GM23338 (cell line): ENCODE measurements at regions not wholly inside any gene's neighbourhood (a gene's known extent, or its start where the extent isn't known, plus 50 kb on each side); places are given as distances from the start of the nearest gene placed in this dataset.

Experiments
- ATAC-seq: fragments of 200-7000 bp; cut with Tn5 transposase; 3 replicates; pipeline ENCODE4 v1.9.1; 2020
- DNase-seq: peaks from one replicate; pipeline ENCODE4 v3.0.0-alpha.2; 2015; ENCODE audit warnings: low spot score
- H2AFZ ChIP-seq: fragments of 200-600 bp; sonication (generic); 2 replicates; pipeline ENCODE4 v1.8.0; 2016; ENCODE audit warnings: antibody characterized with exemption, mild to moderate bottlenecking, moderate library complexity
- H3F3A ChIP-seq: fragments of 200-600 bp; sonication (generic); replicated peaks from 2 replicates; pipeline ENCODE4 v1.8.0; 2017; ENCODE audit warnings: antibody characterized with exemption, mixed run types, low read depth
- H3K27ac ChIP-seq: fragments of 200-600 bp; sonication (generic); 2 replicates; pipeline ENCODE4 v1.6.1; 2016; ENCODE audit warnings: low read depth
- H3K27me3 ChIP-seq: fragments of 200-600 bp; sonication (generic); 2 replicates; pipeline ENCODE4 v1.8.0; 2016; ENCODE audit warnings: mild to moderate bottlenecking, mixed run types, moderate library complexity; ENCODE audit not compliant: insufficient read depth
- H3K36me3 ChIP-seq: fragments of 200-600 bp; sonication (generic); 2 replicates; pipeline ENCODE4 v1.8.0; 2016; ENCODE audit warnings: mild to moderate bottlenecking; ENCODE audit not compliant: insufficient read depth
- H3K4me1 ChIP-seq: fragments of 200-600 bp; sonication (generic); 2 replicates; pipeline ENCODE4 v1.8.0; 2016; ENCODE audit warnings: mild to moderate bottlenecking, moderate library complexity; ENCODE audit not compliant: insufficient read depth
- H3K4me2 ChIP-seq: fragments of 200-600 bp; sonication (generic); 2 replicates; pipeline ENCODE4 v1.7.1; 2017; ENCODE audit warnings: mixed run types
- H3K4me3 ChIP-seq: fragments of 200-600 bp; sonication (generic); 2 replicates; pipeline ENCODE4 v1.6.1; 2016; ENCODE audit warnings: mixed run types
- H3K79me2 ChIP-seq: fragments of 200-600 bp; sonication (generic); replicated peaks from 2 replicates; pipeline ENCODE4 v1.8.0; 2017; ENCODE audit warnings: mild to moderate bottlenecking; ENCODE audit not compliant: insufficient read depth
- H3K9me2 ChIP-seq: fragments of 200-600 bp; sonication (generic); 2 replicates; pipeline ENCODE4 v1.8.0; 2017; ENCODE audit not compliant: insufficient read depth
- H4K20me1 ChIP-seq: fragments of 200-600 bp; sonication (generic); replicated peaks from 2 replicates; pipeline ENCODE4 v1.8.0; 2017; ENCODE audit warnings: mild to moderate bottlenecking; ENCODE audit not compliant: insufficient read depth
- H3K27ac Mint-ChIP-seq: 2 replicates; pipeline ENCODE4 v1.8.0; 2020; ENCODE audit warnings: inconsistent platforms, mild to moderate bottlenecking, moderate library complexity, mixed read lengths
- H3K27me3 Mint-ChIP-seq: 3 replicates; pipeline ENCODE4 v1.8.0; 2022; ENCODE audit warnings: low read depth, mild to moderate bottlenecking, moderate library complexity, mixed read lengths, inconsistent platforms; ENCODE audit not compliant: insufficient read depth, poor library complexity
- H3K36me3 Mint-ChIP-seq: 3 replicates; pipeline ENCODE4 v1.8.0; 2021; ENCODE audit warnings: low read depth, mild to moderate bottlenecking, inconsistent platforms, moderate library complexity, mixed read lengths
- H3K4me1 Mint-ChIP-seq: 3 replicates; pipeline ENCODE4 v1.8.0; 2020; ENCODE audit warnings: mild to moderate bottlenecking, inconsistent platforms, mixed read lengths
- H3K4me3 Mint-ChIP-seq: 3 replicates; pipeline ENCODE4 v1.8.0; 2021; ENCODE audit warnings: moderate library complexity, mild to moderate bottlenecking, inconsistent platforms, mixed read lengths
- H3K9me3 Mint-ChIP-seq: 3 replicates; pipeline ENCODE4 v1.8.0; 2020; ENCODE audit warnings: moderate library complexity, mild to moderate bottlenecking, inconsistent platforms, mixed read lengths
- CREB1 ChIP-seq: fragments of 250-450 bp; sonication (Bioruptor Pico); IDR thresholded peaks from 2 replicates; pipeline ENCODE4 v1.5.0; 2020; ENCODE audit warnings: low read depth, mild to moderate bottlenecking, moderate library complexity
- EZH2 ChIP-seq: fragments of 200-600 bp; sonication (generic); IDR thresholded peaks from one replicate; pipeline ENCODE4 v1.8.0; 2017; ENCODE audit warnings: antibody characterized with exemption, mild to moderate bottlenecking, low read depth; ENCODE audit not compliant: unreplicated experiment
- EZH2phosphoT487 ChIP-seq: fragments of 200-600 bp; sonication (generic); IDR thresholded peaks from one replicate; pipeline ENCODE4 v1.8.1; 2018; ENCODE audit warnings: antibody characterized with exemption; ENCODE audit not compliant: unreplicated experiment
- JUNB ChIP-seq: IDR thresholded peaks from one replicate; pipeline ENCODE4 v1.6.1; 2016; ENCODE audit warnings: antibody characterized with exemption; ENCODE audit not compliant: unreplicated experiment
- NANOG ChIP-seq: IDR thresholded peaks from 2 replicates; pipeline ENCODE4 v1.6.1; 2016; ENCODE audit warnings: antibody characterized with exemption, borderline replicate concordance
- POLR2AphosphoS5 ChIP-seq: IDR thresholded peaks from 2 replicates; pipeline ENCODE4 v1.6.1; 2016; ENCODE audit warnings: antibody characterized with exemption, low read depth
- STAT1 ChIP-seq: IDR thresholded peaks from one replicate; pipeline ENCODE4 v1.6.1; 2016; ENCODE audit warnings: antibody characterized with exemption; ENCODE audit not compliant: unreplicated experiment
- ZNF114 ChIP-seq: fragments of 250-450 bp; sonication (Bioruptor Pico); IDR thresholded peaks from 2 replicates; pipeline ENCODE4 v1.5.0; 2020; ENCODE audit warnings: mild to moderate bottlenecking, moderate library complexity
- ZNF331 ChIP-seq: fragments of 250-450 bp; sonication (Bioruptor Pico); IDR thresholded peaks from 2 replicates; pipeline ENCODE4 v1.5.0; 2020; ENCODE audit warnings: low read depth, mild to moderate bottlenecking, moderate library complexity
- TF ChIP-seq, protein P1 (sequence below), 2 experiments: fragments of 200-600 bp in 1 of 2; sonication (generic) in 1 of 2; conservative IDR thresholded peaks; 2 replicates each; pipeline versions ENCODE4 v1.5.1 to v1.6.1; 2016 to 2017; ENCODE audit warnings: antibody characterized with exemption in 2 of 2, low read depth in 2 of 2, mild to moderate bottlenecking in 2 of 2, moderate library complexity in 1 of 2
- TF ChIP-seq, protein P2 (sequence below): IDR thresholded peaks from one replicate; pipeline ENCODE4 v1.6.1; 2018; ENCODE audit warnings: antibody characterized with exemption; ENCODE audit not compliant: unreplicated experiment
- TF ChIP-seq, protein P3 (sequence below): fragments of 250-450 bp; sonication (Bioruptor Pico); IDR thresholded peaks from 2 replicates; pipeline ENCODE4 v1.5.0; 2020; ENCODE audit warnings: mild to moderate bottlenecking, moderate library complexity
- TF ChIP-seq, protein P4 (sequence below): IDR thresholded peaks from 2 replicates; pipeline ENCODE4 v1.6.1; 2016; ENCODE audit warnings: antibody characterized with exemption

DNA sequence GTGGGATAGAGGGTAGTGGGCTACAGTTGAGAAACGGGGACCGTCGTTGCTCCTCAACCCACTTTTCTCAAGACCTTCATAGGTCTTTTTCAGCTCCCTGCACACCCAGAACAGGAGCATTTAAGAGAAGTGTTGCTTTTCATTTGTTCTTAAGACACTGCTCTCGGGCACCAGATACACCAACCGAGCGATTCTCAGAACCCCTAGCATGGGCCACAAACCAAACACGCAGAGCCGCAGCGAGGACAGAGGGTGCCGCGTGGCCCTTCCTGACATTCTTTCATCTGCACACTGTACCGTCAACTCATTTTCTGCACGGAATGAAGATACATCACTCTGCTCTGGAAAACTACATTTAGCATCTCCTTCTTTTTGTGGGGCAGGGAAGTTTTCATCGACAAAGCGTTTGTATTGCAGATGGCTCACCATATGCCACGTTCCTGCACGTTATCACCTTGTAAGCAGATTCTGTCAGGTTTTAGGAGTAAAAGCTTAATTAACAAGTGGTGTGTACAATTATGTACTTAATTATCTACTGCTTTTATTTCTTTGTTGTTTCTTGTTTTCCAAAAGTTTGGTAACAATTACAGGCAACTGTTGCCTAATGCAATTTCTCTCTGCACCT is 70.4 kb upstream of the MLN start:
- 0 out of 2 replicates have a peak, but pooled peaks cover 4% of the 10 kb centered on the region for H3K9me2 ChIP-seq
- Mint-ChIP-seq H3K27ac (no peak overlapping the region), H3K9me3 (no peaks in the 10 kb centered on the region), H3K4me3 (no peak overlapping the region), H3K27me3 (peaks cover 4% of the 10 kb centered on the region), H3K4me1 (peaks cover 26% of the 10 kb centered on the region), H3K36me3 (no peaks in the 10 kb centered on the region)
- H3K79me2 ChIP-seq: no peaks in the 10 kb centered on the region
- H3K27me3 ChIP-seq: no peaks in the 10 kb centered on the region
- no peaks in the 10 kb centered on the region for H3F3A ChIP-seq
- H2AFZ ChIP-seq: no peak overlapping the region
- H4K20me1 ChIP-seq: no peaks in the 10 kb centered on the region
- H3K36me3 ChIP-seq: no peaks in the 10 kb centered on the region
- ATAC-seq: no peak
- no peak overlapping the region for H3K27ac ChIP-seq
- H3K4me3 ChIP-seq: no peak overlapping the region
- no peaks in the 10 kb centered on the region for H3K4me1 ChIP-seq
- TF ChIP-seq, protein P1, sequence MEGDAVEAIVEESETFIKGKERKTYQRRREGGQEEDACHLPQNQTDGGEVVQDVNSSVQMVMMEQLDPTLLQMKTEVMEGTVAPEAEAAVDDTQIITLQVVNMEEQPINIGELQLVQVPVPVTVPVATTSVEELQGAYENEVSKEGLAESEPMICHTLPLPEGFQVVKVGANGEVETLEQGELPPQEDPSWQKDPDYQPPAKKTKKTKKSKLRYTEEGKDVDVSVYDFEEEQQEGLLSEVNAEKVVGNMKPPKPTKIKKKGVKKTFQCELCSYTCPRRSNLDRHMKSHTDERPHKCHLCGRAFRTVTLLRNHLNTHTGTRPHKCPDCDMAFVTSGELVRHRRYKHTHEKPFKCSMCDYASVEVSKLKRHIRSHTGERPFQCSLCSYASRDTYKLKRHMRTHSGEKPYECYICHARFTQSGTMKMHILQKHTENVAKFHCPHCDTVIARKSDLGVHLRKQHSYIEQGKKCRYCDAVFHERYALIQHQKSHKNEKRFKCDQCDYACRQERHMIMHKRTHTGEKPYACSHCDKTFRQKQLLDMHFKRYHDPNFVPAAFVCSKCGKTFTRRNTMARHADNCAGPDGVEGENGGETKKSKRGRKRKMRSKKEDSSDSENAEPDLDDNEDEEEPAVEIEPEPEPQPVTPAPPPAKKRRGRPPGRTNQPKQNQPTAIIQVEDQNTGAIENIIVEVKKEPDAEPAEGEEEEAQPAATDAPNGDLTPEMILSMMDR (conservative IDR thresholded peaks at IDR 0.05; ENCODE audit: low read depth in 2 of 2): no peak
- TF ChIP-seq JUNB: no peak
- TF ChIP-seq, protein P2, sequence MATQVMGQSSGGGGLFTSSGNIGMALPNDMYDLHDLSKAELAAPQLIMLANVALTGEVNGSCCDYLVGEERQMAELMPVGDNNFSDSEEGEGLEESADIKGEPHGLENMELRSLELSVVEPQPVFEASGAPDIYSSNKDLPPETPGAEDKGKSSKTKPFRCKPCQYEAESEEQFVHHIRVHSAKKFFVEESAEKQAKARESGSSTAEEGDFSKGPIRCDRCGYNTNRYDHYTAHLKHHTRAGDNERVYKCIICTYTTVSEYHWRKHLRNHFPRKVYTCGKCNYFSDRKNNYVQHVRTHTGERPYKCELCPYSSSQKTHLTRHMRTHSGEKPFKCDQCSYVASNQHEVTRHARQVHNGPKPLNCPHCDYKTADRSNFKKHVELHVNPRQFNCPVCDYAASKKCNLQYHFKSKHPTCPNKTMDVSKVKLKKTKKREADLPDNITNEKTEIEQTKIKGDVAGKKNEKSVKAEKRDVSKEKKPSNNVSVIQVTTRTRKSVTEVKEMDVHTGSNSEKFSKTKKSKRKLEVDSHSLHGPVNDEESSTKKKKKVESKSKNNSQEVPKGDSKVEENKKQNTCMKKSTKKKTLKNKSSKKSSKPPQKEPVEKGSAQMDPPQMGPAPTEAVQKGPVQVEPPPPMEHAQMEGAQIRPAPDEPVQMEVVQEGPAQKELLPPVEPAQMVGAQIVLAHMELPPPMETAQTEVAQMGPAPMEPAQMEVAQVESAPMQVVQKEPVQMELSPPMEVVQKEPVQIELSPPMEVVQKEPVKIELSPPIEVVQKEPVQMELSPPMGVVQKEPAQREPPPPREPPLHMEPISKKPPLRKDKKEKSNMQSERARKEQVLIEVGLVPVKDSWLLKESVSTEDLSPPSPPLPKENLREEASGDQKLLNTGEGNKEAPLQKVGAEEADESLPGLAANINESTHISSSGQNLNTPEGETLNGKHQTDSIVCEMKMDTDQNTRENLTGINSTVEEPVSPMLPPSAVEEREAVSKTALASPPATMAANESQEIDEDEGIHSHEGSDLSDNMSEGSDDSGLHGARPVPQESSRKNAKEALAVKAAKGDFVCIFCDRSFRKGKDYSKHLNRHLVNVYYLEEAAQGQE: no peak
- no peak for TF ChIP-seq ZNF114 (CRISPR knock-in tag)
- TF ChIP-seq, protein P3, sequence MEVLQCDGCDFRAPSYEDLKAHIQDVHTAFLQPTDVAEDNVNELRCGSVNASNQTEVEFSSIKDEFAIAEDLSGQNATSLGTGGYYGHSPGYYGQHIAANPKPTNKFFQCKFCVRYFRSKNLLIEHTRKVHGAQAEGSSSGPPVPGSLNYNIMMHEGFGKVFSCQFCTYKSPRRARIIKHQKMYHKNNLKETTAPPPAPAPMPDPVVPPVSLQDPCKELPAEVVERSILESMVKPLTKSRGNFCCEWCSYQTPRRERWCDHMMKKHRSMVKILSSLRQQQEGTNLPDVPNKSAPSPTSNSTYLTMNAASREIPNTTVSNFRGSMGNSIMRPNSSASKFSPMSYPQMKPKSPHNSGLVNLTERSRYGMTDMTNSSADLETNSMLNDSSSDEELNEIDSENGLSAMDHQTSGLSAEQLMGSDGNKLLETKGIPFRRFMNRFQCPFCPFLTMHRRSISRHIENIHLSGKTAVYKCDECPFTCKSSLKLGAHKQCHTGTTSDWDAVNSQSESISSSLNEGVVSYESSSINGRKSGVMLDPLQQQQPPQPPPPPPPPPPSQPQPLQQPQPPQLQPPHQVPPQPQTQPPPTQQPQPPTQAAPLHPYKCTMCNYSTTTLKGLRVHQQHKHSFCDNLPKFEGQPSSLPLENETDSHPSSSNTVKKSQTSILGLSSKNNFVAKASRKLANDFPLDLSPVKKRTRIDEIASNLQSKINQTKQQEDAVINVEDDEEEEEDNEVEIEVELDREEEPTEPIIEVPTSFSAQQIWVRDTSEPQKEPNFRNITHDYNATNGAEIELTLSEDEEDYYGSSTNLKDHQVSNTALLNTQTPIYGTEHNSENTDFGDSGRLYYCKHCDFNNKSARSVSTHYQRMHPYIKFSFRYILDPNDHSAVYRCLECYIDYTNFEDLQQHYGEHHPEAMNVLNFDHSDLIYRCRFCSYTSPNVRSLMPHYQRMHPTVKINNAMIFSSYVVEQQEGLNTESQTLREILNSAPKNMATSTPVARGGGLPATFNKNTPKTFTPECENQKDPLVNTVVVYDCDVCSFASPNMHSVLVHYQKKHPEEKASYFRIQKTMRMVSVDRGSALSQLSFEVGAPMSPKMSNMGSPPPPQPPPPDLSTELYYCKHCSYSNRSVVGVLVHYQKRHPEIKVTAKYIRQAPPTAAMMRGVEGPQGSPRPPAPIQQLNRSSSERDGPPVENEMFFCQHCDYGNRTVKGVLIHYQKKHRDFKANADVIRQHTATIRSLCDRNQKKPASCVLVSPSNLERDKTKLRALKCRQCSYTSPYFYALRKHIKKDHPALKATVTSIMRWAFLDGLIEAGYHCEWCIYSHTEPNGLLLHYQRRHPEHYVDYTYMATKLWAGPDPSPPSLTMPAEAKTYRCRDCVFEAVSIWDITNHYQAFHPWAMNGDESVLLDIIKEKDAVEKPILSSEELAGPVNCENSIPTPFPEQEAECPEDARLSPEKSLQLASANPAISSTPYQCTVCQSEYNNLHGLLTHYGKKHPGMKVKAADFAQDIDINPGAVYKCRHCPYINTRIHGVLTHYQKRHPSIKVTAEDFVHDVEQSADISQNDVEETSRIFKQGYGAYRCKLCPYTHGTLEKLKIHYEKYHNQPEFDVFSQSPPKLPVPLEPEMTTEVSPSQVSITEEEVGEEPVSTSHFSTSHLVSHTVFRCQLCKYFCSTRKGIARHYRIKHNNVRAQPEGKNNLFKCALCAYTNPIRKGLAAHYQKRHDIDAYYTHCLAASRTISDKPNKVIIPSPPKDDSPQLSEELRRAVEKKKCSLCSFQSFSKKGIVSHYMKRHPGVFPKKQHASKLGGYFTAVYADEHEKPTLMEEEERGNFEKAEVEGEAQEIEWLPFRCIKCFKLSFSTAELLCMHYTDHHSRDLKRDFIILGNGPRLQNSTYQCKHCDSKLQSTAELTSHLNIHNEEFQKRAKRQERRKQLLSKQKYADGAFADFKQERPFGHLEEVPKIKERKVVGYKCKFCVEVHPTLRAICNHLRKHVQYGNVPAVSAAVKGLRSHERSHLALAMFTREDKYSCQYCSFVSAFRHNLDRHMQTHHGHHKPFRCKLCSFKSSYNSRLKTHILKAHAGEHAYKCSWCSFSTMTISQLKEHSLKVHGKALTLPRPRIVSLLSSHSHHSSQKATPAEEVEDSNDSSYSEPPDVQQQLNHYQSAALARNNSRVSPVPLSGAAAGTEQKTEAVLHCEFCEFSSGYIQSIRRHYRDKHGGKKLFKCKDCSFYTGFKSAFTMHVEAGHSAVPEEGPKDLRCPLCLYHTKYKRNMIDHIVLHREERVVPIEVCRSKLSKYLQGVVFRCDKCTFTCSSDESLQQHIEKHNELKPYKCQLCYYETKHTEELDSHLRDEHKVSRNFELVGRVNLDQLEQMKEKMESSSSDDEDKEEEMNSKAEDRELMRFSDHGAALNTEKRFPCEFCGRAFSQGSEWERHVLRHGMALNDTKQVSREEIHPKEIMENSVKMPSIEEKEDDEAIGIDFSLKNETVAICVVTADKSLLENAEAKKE (CRISPR knock-in tag): no peak
- TF ChIP-seq STAT1: no peak
- no peak for TF ChIP-seq ZNF331 (CRISPR knock-in tag)
- no peak for TF ChIP-seq POLR2AphosphoS5
- no peak for TF ChIP-seq EZH2phosphoT487
- TF ChIP-seq EZH2: no peak
- no peak for TF ChIP-seq NANOG
- TF ChIP-seq, protein P4, sequence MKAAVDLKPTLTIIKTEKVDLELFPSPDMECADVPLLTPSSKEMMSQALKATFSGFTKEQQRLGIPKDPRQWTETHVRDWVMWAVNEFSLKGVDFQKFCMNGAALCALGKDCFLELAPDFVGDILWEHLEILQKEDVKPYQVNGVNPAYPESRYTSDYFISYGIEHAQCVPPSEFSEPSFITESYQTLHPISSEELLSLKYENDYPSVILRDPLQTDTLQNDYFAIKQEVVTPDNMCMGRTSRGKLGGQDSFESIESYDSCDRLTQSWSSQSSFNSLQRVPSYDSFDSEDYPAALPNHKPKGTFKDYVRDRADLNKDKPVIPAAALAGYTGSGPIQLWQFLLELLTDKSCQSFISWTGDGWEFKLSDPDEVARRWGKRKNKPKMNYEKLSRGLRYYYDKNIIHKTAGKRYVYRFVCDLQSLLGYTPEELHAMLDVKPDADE: no peak
- TF ChIP-seq CREB1 (CRISPR knock-in tag): no peak
- H3K4me2 ChIP-seq: no peak overlapping the region
- DNase-seq: no peak
